GM21576 (cell line): ENCODE measurements at regions not wholly inside any gene's neighbourhood (a gene's known extent, or its start where the extent isn't known, plus 50 kb on each side); places are given as distances from the start of the nearest gene placed in this dataset.
"Not testable (repeated sequence)": the region's sequence is repeated elsewhere in the genome, so short reads cannot be mapped to it uniquely, and the experiment has no call there.

ENCODE experiments used
- ATAC-seq: cut with Tn5 transposase; IDR thresholded peaks from one replicate; pipeline ENCODE4 v1.9.1; 2021; ENCODE audit warnings: mild to moderate bottlenecking, moderate library complexity; ENCODE audit not compliant: unreplicated experiment

- no peak for ATAC-seq
Observed at GRCh38 chr5:14953075-14953607, 81.6 kb upstream of the ANKH start.

- no peak for ATAC-seq
Observed at GRCh38 chr5:14948383-14948782, 76.8 kb upstream of the ANKH start.

GRCh38 chr5:14946815-14947620 lies 75.4 kb upstream of the ANKH start:
- peak; percentile 80 for ATAC-seq

GRCh38 chr5:14945450-14945849 lies 73.9 kb upstream of the ANKH start:
- ATAC-seq, result no peak

GRCh38 chr5:14944996-14945395 lies 73.4 kb upstream of the ANKH start:
- no peak for ATAC-seq

GRCh38 chr5:14944350-14944739 lies 72.8 kb upstream of the ANKH start:
- no peak for ATAC-seq

GRCh38 chr5:14942212-14942611 lies 70.6 kb upstream of the ANKH start:
- no peak for ATAC-seq

- no peak for ATAC-seq
Observed at GRCh38 chr5:14937254-14937653, 65.7 kb upstream of the ANKH start.

GRCh38 chr5:14936588-14936987 lies 65.0 kb upstream of the ANKH start:
- no peak for ATAC-seq

GRCh38 chr5:14935341-14935740 lies 63.8 kb upstream of the ANKH start:
- no peak for ATAC-seq

GRCh38 chr5:14932902-14933469 lies 61.4 kb upstream of the ANKH start:
- ATAC-seq, result no peak

GRCh38 chr5:14930486-14930885 lies 58.9 kb upstream of the ANKH start:
- no peak for ATAC-seq

GRCh38 chr5:14929293-14930065 lies 57.9 kb upstream of the ANKH start:
- no peak for ATAC-seq

- ATAC-seq, result no peak
Observed at GRCh38 chr5:14928661-14929060, 57.1 kb upstream of the ANKH start.

- ATAC-seq, result no peak
Observed at GRCh38 chr5:14925326-14925725, 53.7 kb upstream of the ANKH start.

GRCh38 chr5:14922952-14923351 lies 51.4 kb upstream of the ANKH start:
- not testable (repeated sequence) for ATAC-seq

- no peak for ATAC-seq
Observed at GRCh38 chr5:14922456-14922855, 50.9 kb upstream of the ANKH start.
